GM13976 (cell line): ENCODE measurements at regions not wholly inside any gene's neighbourhood (a gene's known extent, or its start where the extent isn't known, plus 50 kb on each side); places are given as distances from the start of the nearest gene placed in this dataset.

Source experiments
- DNase-seq: peaks from one replicate; pipeline ENCODE4 v3.0.0; 2012; ENCODE audit warnings: low spot score
- in situ Hi-C: fragments of 300-500 bp; cut with MboI; formaldehyde crosslinking; loops from one replicate; pipeline ENCODE4 v1.12.0; 2022; ENCODE audit warnings: low sequenced_read_pairs, mixed read lengths, inconsistent platforms; ENCODE audit not compliant: unreplicated experiment
- TF ChIP-seq, protein P1 (sequence below): IDR thresholded peaks from 2 replicates; pipeline ENCODE4 v1.5.1; 2012; ENCODE audit warnings: borderline replicate concordance, mild to moderate bottlenecking; ENCODE audit not compliant: insufficient read depth; ENCODE audit errors: extremely low read depth, missing control alignments, control extremely low read depth

DNA sequence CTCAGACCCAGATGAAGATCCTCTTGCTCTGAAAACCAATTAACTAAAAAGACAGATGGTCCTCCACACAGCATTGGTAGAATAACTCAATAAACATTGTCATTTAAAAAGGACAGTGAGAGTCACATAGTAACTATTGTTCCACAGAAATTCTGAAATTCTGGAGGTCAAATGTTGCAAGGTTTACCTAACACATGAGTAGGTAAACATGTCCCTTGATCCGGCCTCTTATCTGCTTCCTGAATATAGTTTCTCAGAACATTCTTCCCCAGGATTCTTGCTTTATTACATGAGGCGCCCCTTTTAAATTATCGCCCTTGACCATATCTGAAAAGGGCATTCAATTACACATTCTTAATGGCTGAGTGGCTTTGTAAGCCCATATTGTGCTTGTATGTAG is 270.7 kb downstream of the SEMA3D start:
- in situ Hi-C loops: no loop called here
- no peak for DNase-seq
- TF ChIP-seq, protein P1, sequence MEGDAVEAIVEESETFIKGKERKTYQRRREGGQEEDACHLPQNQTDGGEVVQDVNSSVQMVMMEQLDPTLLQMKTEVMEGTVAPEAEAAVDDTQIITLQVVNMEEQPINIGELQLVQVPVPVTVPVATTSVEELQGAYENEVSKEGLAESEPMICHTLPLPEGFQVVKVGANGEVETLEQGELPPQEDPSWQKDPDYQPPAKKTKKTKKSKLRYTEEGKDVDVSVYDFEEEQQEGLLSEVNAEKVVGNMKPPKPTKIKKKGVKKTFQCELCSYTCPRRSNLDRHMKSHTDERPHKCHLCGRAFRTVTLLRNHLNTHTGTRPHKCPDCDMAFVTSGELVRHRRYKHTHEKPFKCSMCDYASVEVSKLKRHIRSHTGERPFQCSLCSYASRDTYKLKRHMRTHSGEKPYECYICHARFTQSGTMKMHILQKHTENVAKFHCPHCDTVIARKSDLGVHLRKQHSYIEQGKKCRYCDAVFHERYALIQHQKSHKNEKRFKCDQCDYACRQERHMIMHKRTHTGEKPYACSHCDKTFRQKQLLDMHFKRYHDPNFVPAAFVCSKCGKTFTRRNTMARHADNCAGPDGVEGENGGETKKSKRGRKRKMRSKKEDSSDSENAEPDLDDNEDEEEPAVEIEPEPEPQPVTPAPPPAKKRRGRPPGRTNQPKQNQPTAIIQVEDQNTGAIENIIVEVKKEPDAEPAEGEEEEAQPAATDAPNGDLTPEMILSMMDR: no peak

DNA sequence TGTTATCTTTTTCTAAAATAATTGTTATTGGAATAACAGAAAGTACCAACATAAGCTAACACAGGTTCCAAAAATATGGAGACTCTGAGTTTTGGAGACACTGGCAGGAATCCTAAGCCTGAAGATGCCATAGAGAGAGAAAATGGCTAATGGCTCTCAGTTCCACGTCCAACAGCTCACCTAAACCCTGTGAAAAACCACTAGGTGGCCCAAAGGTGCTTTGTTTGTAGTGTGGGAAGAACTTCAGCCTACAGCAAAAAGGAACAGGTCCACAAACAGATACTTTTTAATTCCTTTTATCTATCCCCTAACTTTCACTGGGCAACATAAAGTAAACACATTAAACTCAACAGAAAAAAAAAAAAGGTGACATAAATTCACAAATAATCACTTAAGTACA is 272.3 kb downstream of the SEMA3D start:
- no peak for DNase-seq
- in situ Hi-C loops: no loop called here
- TF ChIP-seq, protein P1: no peak

DNA sequence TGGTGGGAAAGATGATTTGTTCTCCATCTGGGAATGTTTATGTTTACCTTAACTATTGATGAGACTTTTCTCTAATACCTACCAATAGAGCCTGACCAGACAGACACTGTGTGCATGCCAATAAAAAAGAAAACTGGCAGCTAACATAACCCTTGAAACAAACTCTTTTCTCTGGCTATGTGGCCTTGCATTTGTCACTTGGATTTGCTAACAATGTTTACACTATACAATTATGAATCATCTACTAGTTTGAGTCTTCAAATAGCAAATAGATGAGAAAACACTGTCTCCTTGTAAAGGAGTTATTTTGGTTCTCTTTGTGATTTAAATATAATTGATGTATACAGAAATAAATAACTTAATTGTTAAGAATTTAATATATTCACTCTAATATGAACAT is 273.1 kb downstream of the SEMA3D start:
- DNase-seq: no peak
- TF ChIP-seq, protein P1: no peak
- in situ Hi-C loops: no loop called here

GRCh38 chr7:84912993-84913635 is 273.7 kb downstream of the SEMA3D start:
- no peak for DNase-seq
- in situ Hi-C loops: no loop called here
- TF ChIP-seq, protein P1: no peak

GRCh38 chr7:84912537-84912936 is 274.3 kb downstream of the SEMA3D start:
- DNase-seq: no peak
- TF ChIP-seq, protein P1: no peak
- in situ Hi-C loops: no loop called here

- in situ Hi-C loops: no loop called here
- no peak for DNase-seq
- TF ChIP-seq, protein P1: no peak
These were observed 274.8 kb downstream of the SEMA3D start for GRCh38 chr7:84912018-84912417.
